SK-N-SH (cell line): ENCODE measurements at regions not wholly inside any gene's neighbourhood (a gene's known extent, or its start where the extent isn't known, plus 50 kb on each side); places are given as distances from the start of the nearest gene placed in this dataset.

Source experiments
- CTCF ChIA-PET: fragments of 300-600, 350-600 bp; formaldehyde crosslinking; extraction: SDS; loops from one replicate; lab custom pipeline; 2021; lab: Yijun Ruan, JAX
- POLR2A ChIA-PET: fragments of 350-600 bp; sonication (Branson Sonifier 250); formaldehyde crosslinking; extraction: SDS; loops from one replicate; lab custom pipeline; 2020; ENCODE audit warnings: antibody characterized with exemption, inconsistent platforms; lab: Yijun Ruan, JAX
- DNase-seq: peaks from one replicate; pipeline ENCODE4 v3.0.0; 2012
- H2AFZ ChIP-seq: fragments of 200-600 bp; sonication (generic); 2 replicates; pipeline ENCODE4 v1.8.1; 2016; ENCODE audit warnings: antibody characterized with exemption, mild to moderate bottlenecking, low read depth
- H3F3A ChIP-seq: fragments of 200-600 bp; sonication (generic); replicated peaks from 2 replicates; pipeline ENCODE3; 2016; ENCODE audit warnings: antibody characterized with exemption, mild to moderate bottlenecking; ENCODE audit not compliant: insufficient read depth
- H3K27ac ChIP-seq, 2 experiments: fragments of 200-500 bp in 1 of 2; fragments of 200-600 bp in 1 of 2; sonication (Bioruptor generic) in 1 of 2; sonication (generic), shearing (Covaris generic) in 1 of 2; 2 replicates each; pipeline versions ENCODE4 v1.5.1 to v1.6.1; 2014 to 2016; ENCODE audit warnings: low read depth in 2 of 2, inconsistent platforms in 1 of 2, low read length in 1 of 2, mild to moderate bottlenecking in 1 of 2, mixed read lengths in 1 of 2
- H3K27me3 ChIP-seq: fragments of 200-600 bp; sonication (generic), shearing (Covaris generic); 2 replicates; pipeline ENCODE4 v1.6.1; 2016; ENCODE audit warnings: mixed run types; ENCODE audit not compliant: insufficient read depth
- H3K36me3 ChIP-seq, 2 experiments: fragments of 200-500 bp in 1 of 2; fragments of 200-600 bp in 1 of 2; sonication (Bioruptor generic) in 1 of 2; sonication (generic) in 1 of 2; replicated peaks in 1 of 2; 2 replicates each; pipeline versions ENCODE3 to v1.5.1; 2014 to 2016; ENCODE audit warnings: low read length in 1 of 2, mild to moderate bottlenecking in 1 of 2; ENCODE audit not compliant: insufficient read depth in 2 of 2, control insufficient read depth in 1 of 2
- H3K4me1 ChIP-seq, 2 experiments: fragments of 200-500 bp in 1 of 2; fragments of 200-600 bp in 1 of 2; sonication (Bioruptor generic) in 1 of 2; sonication (generic), shearing (Covaris generic) in 1 of 2; 2 replicates each; pipeline versions ENCODE4 v1.5.1 to v1.6.1; 2014 to 2016; ENCODE audit warnings: low read depth in 1 of 2, low read length in 1 of 2, mixed run types in 1 of 2; ENCODE audit not compliant: insufficient read depth in 2 of 2, control insufficient read depth in 1 of 2
- H3K4me2 ChIP-seq: fragments of 200-600 bp; sonication (generic), shearing (Covaris generic); 2 replicates; pipeline ENCODE4 v1.6.1; 2017; ENCODE audit warnings: mixed run types
- H3K4me3 ChIP-seq, 2 experiments: fragments of 200-500 bp in 1 of 2; fragments of 200-600 bp in 1 of 2; sonication (Bioruptor generic) in 1 of 2; sonication (generic), shearing (Covaris generic) in 1 of 2; 2 replicates each; pipeline versions ENCODE4 v1.5.1 to v1.8.1; 2014 to 2016; ENCODE audit warnings: low read depth in 2 of 2, inconsistent platforms in 1 of 2, low read length in 1 of 2, mild to moderate bottlenecking in 1 of 2, mixed read lengths in 1 of 2, moderate library complexity in 1 of 2
- H3K79me2 ChIP-seq: fragments of 200-600 bp; sonication (generic); 2 replicates; pipeline ENCODE4 v1.8.1; 2017; ENCODE audit warnings: mild to moderate bottlenecking; ENCODE audit not compliant: insufficient read depth
- H3K9ac ChIP-seq: fragments of 200-600 bp; sonication (generic); 2 replicates; pipeline ENCODE4 v1.6.1; 2017; ENCODE audit warnings: mixed run types
- H3K9me2 ChIP-seq: fragments of 200-600 bp; sonication (generic); 2 replicates; pipeline ENCODE4 v1.6.1; 2017; ENCODE audit warnings: mixed run types
- H3K9me3 ChIP-seq: fragments of 200-600 bp; sonication (generic); 2 replicates; pipeline ENCODE4 v1.6.1; 2017; ENCODE audit warnings: mixed run types, mild to moderate bottlenecking, moderate library complexity
- H4K20me1 ChIP-seq: fragments of 200-600 bp; sonication (generic); 2 replicates; pipeline ENCODE4 v1.6.1; 2017; ENCODE audit warnings: mild to moderate bottlenecking, mixed run types; ENCODE audit not compliant: insufficient read depth
- CTCF ChIP-seq: fragments of 200-600 bp; sonication (generic); IDR thresholded peaks from 2 replicates; pipeline ENCODE4 v1.6.1; 2017; ENCODE audit warnings: antibody characterized with exemption, mild to moderate bottlenecking, moderate library complexity
- ELF1 ChIP-seq: IDR thresholded peaks from 2 replicates; pipeline ENCODE4 v1.4.0; 2012
- EP300 ChIP-seq, 2 experiments: IDR thresholded peaks; 2 replicates each; pipeline versions ENCODE4 v1.4.0 to v1.6.1; 2012; ENCODE audit warnings: borderline replicate concordance in 1 of 2, low read depth in 1 of 2, low read length in 1 of 2
- FOXJ3 ChIP-seq: sonication (generic); formaldehyde crosslinking; IDR thresholded peaks from 2 replicates; pipeline ENCODE4 v1.5.1; 2020; ENCODE audit warnings: mild to moderate bottlenecking, missing genetic modification reagents
- GABPA ChIP-seq: IDR thresholded peaks from 2 replicates; pipeline ENCODE4 v1.4.0; 2012; ENCODE audit warnings: low read depth, mild to moderate bottlenecking
- GATA2 ChIP-seq: sonication (generic); formaldehyde crosslinking; IDR thresholded peaks from 2 replicates; pipeline ENCODE4 v1.5.0; 2020; ENCODE audit warnings: mild to moderate bottlenecking, missing genetic modification reagents
- IRF3 ChIP-seq: fragments of 150-350 bp; IDR thresholded peaks from 2 replicates; pipeline ENCODE4 v1.6.1; 2016; ENCODE audit warnings: mild to moderate bottlenecking, low read depth, low read length
- MEF2A ChIP-seq: IDR thresholded peaks from 2 replicates; pipeline ENCODE4 v1.4.0; 2012; ENCODE audit warnings: low read depth, borderline replicate concordance
- MXI1 ChIP-seq: IDR thresholded peaks from 2 replicates; pipeline ENCODE4 v1.6.1; 2012; ENCODE audit warnings: mild to moderate bottlenecking, low read depth, low read length, improper control_type of control experiment
- NRF1 ChIP-seq: IDR thresholded peaks from 2 replicates; pipeline ENCODE4 v1.6.1; 2012; ENCODE audit warnings: low read depth, mild to moderate bottlenecking, low read length
- POLR2AphosphoS5 ChIP-seq: IDR thresholded peaks from 2 replicates; pipeline ENCODE4 v1.6.1; 2012; ENCODE audit warnings: low read depth, low read length
- RAD21 ChIP-seq: IDR thresholded peaks from 2 replicates; pipeline ENCODE4 v1.6.1; 2012; ENCODE audit warnings: mild to moderate bottlenecking, low read length
- RCOR1 ChIP-seq: fragments of 150-350 bp; IDR thresholded peaks from 2 replicates; pipeline ENCODE4 v1.6.1; 2017; ENCODE audit warnings: antibody characterized with exemption, low read length
- RXRA ChIP-seq: IDR thresholded peaks from 2 replicates; pipeline ENCODE4 v1.4.0; 2012; ENCODE audit warnings: low read depth, mild to moderate bottlenecking, borderline replicate concordance
- SIN3A ChIP-seq: IDR thresholded peaks from 2 replicates; pipeline ENCODE4 v1.6.1; 2012; ENCODE audit warnings: low read depth, mild to moderate bottlenecking, low read length, moderate library complexity, borderline replicate concordance
- SMC3 ChIP-seq: IDR thresholded peaks from 2 replicates; pipeline ENCODE4 v1.6.1; 2012; ENCODE audit warnings: low read depth, low read length, improper control_type of control experiment
- TCF12 ChIP-seq: IDR thresholded peaks from 2 replicates; pipeline ENCODE4 v1.4.0; 2012
- USF1 ChIP-seq: IDR thresholded peaks from 2 replicates; pipeline ENCODE4 v1.4.0; 2012; ENCODE audit warnings: low read depth, borderline replicate concordance
- USF2 ChIP-seq: fragments of 150-350 bp; IDR thresholded peaks from 2 replicates; pipeline ENCODE4 v1.6.1; 2017; ENCODE audit warnings: antibody characterized with exemption, low read length, low read depth, borderline replicate concordance
- YY1 ChIP-seq: IDR thresholded peaks from 2 replicates; pipeline ENCODE4 v1.4.0; 2012; ENCODE audit warnings: low read depth, mild to moderate bottlenecking
- WGBS: methylation state at CpG from one replicate; pipeline ENCODE4 v1.1.6; 2017; ENCODE audit warnings: low lambda C conversion rate; 5-methylcytosine and 5-hydroxymethylcytosine counted together

- TF ChIP-seq MXI1: no peak
- TF ChIP-seq NRF1: no peak
- TF ChIP-seq TCF12: no peak
- TF ChIP-seq USF2: no peak
- TF ChIP-seq GATA2 (CRISPR knock-in tag): no peak
- no peak for TF ChIP-seq EP300 (IDR thresholded peaks at IDR 0.05; ENCODE audit: borderline replicate concordance in 1 of 2, low read depth in 1 of 2, low read length in 1 of 2)
- no peak for TF ChIP-seq IRF3
- TF ChIP-seq RCOR1: no peak
- TF ChIP-seq GABPA: no peak
- no peak for TF ChIP-seq ELF1
- TF ChIP-seq RAD21: no peak
- TF ChIP-seq RXRA: no peak
- TF ChIP-seq POLR2AphosphoS5: no peak
- TF ChIP-seq SMC3: no peak
- TF ChIP-seq SIN3A: no peak
- no peak for TF ChIP-seq YY1
- no peak for TF ChIP-seq MEF2A
- TF ChIP-seq FOXJ3 (CRISPR knock-in tag): no peak
- TF ChIP-seq USF1: no peak
- no peak for TF ChIP-seq CTCF
- no peak for DNase-seq
- WGBS: 74% methylated on average over 4 of the region's 4 CpGs
- Histone ChIP-seq H3K9ac (no peak overlapping the region), H4K20me1 (no peaks in the 10 kb centered on the region), H3K79me2 (no peaks in the 10 kb centered on the region), H3K36me3 (no peaks in the 10 kb centered on the region), H3K4me1 (no peaks in the 10 kb centered on the region), H3K9me2 (no peaks in the 10 kb centered on the region), H3K27me3 (no peaks in the 10 kb centered on the region), H3K4me3 (no peak overlapping the region), H3K4me2 (no peak overlapping the region), H2AFZ (no peak overlapping the region), H3K27ac (no peak overlapping the region), H3F3A (no peaks in the 10 kb centered on the region), H3K9me3 (no peaks in the 10 kb centered on the region)
- CTCF ChIA-PET: interaction anchor here (1.7 kb wide), 1 partner anchor 11 kb away, joined by 4 read pairs; no protein-coding TSS in a partner anchor
- POLR2A ChIA-PET: no interaction called here
Measured at GRCh38 chr2:187075671-187076070, 226.7 kb upstream of the ZSWIM2 start.
